ENCODE measurements at regions not wholly inside any gene's neighbourhood (a gene's known extent, or its start where the extent isn't known, plus 50 kb on each side); places are given as distances from the start of the nearest gene placed in this dataset.

DNA sequence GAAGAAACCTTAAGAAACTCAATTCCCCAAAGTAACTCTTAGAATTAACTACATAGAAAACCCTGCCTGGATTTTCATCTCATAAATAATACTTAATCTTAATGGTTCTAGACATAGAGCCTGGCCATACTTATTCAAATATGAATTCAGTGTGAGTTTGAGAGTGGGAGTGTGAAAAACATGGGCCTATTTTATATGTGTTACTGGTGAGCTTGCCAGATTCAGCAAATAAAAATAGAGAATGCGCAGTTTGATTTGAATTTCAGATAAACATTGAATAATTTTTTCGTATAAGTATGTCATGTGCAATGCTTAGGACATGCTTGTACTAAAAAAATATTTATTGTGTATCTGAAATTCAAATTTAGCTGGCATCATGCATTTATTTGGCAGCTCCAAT lies 473.9 kb upstream of the FZD8 start (continued):
- TF ChIP-seq, protein P1, sequence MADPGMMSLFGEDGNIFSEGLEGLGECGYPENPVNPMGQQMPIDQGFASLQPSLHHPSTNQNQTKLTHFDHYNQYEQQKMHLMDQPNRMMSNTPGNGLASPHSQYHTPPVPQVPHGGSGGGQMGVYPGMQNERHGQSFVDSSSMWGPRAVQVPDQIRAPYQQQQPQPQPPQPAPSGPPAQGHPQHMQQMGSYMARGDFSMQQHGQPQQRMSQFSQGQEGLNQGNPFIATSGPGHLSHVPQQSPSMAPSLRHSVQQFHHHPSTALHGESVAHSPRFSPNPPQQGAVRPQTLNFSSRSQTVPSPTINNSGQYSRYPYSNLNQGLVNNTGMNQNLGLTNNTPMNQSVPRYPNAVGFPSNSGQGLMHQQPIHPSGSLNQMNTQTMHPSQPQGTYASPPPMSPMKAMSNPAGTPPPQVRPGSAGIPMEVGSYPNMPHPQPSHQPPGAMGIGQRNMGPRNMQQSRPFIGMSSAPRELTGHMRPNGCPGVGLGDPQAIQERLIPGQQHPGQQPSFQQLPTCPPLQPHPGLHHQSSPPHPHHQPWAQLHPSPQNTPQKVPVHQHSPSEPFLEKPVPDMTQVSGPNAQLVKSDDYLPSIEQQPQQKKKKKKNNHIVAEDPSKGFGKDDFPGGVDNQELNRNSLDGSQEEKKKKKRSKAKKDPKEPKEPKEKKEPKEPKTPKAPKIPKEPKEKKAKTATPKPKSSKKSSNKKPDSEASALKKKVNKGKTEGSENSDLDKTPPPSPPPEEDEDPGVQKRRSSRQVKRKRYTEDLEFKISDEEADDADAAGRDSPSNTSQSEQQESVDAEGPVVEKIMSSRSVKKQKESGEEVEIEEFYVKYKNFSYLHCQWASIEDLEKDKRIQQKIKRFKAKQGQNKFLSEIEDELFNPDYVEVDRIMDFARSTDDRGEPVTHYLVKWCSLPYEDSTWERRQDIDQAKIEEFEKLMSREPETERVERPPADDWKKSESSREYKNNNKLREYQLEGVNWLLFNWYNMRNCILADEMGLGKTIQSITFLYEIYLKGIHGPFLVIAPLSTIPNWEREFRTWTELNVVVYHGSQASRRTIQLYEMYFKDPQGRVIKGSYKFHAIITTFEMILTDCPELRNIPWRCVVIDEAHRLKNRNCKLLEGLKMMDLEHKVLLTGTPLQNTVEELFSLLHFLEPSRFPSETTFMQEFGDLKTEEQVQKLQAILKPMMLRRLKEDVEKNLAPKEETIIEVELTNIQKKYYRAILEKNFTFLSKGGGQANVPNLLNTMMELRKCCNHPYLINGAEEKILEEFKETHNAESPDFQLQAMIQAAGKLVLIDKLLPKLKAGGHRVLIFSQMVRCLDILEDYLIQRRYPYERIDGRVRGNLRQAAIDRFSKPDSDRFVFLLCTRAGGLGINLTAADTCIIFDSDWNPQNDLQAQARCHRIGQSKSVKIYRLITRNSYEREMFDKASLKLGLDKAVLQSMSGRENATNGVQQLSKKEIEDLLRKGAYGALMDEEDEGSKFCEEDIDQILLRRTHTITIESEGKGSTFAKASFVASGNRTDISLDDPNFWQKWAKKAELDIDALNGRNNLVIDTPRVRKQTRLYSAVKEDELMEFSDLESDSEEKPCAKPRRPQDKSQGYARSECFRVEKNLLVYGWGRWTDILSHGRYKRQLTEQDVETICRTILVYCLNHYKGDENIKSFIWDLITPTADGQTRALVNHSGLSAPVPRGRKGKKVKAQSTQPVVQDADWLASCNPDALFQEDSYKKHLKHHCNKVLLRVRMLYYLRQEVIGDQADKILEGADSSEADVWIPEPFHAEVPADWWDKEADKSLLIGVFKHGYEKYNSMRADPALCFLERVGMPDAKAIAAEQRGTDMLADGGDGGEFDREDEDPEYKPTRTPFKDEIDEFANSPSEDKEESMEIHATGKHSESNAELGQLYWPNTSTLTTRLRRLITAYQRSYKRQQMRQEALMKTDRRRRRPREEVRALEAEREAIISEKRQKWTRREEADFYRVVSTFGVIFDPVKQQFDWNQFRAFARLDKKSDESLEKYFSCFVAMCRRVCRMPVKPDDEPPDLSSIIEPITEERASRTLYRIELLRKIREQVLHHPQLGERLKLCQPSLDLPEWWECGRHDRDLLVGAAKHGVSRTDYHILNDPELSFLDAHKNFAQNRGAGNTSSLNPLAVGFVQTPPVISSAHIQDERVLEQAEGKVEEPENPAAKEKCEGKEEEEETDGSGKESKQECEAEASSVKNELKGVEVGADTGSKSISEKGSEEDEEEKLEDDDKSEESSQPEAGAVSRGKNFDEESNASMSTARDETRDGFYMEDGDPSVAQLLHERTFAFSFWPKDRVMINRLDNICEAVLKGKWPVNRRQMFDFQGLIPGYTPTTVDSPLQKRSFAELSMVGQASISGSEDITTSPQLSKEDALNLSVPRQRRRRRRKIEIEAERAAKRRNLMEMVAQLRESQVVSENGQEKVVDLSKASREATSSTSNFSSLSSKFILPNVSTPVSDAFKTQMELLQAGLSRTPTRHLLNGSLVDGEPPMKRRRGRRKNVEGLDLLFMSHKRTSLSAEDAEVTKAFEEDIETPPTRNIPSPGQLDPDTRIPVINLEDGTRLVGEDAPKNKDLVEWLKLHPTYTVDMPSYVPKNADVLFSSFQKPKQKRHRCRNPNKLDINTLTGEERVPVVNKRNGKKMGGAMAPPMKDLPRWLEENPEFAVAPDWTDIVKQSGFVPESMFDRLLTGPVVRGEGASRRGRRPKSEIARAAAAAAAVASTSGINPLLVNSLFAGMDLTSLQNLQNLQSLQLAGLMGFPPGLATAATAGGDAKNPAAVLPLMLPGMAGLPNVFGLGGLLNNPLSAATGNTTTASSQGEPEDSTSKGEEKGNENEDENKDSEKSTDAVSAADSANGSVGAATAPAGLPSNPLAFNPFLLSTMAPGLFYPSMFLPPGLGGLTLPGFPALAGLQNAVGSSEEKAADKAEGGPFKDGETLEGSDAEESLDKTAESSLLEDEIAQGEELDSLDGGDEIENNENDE (IDR thresholded peaks at IDR 0.05; ENCODE audit: insufficient replicate concordance, low read length): no peak
- TF ChIP-seq SRF (IDR thresholded peaks at IDR 0.05; ENCODE audit: low read depth, low read length) (no peak), BRCA1 (IDR thresholded peaks at IDR 0.05; ENCODE audit: low read depth, low read length) (no peak), GABPA (IDR thresholded peaks at IDR 0.05; ENCODE audit: borderline replicate concordance, insufficient read depth, low read length) (no peak), KDM5A (IDR thresholded peaks at IDR 0.05; ENCODE audit: low read length) (no peak), POLR2A (IDR thresholded peaks at IDR 0.05; ENCODE audit: control extremely low read depth in 1 of 2, low read depth in 2 of 2, low read length in 2 of 2) (no peak), YY1 (IDR thresholded peaks at IDR 0.05; ENCODE audit: low read depth, low read length) (no peak), TAF1 (IDR thresholded peaks at IDR 0.05; ENCODE audit: low read depth, low read length) (no peak), CBX5 (IDR thresholded peaks at IDR 0.05; ENCODE audit: low read depth, low read length) (no peak), USF2 (IDR thresholded peaks at IDR 0.05; ENCODE audit: low read length) (no peak), MAX (IDR thresholded peaks at IDR 0.05) (no peak)
